HG02623 (cell line): ENCODE measurements at regions not wholly inside any gene's neighbourhood (a gene's known extent, or its start where the extent isn't known, plus 50 kb on each side); places are given as distances from the start of the nearest gene placed in this dataset.

Source experiments
- ATAC-seq: cut with Tn5 transposase; IDR thresholded peaks from one replicate; pipeline ENCODE4 v1.9.1; 2021; ENCODE audit warnings: moderate library complexity; ENCODE audit not compliant: unreplicated experiment

DNA sequence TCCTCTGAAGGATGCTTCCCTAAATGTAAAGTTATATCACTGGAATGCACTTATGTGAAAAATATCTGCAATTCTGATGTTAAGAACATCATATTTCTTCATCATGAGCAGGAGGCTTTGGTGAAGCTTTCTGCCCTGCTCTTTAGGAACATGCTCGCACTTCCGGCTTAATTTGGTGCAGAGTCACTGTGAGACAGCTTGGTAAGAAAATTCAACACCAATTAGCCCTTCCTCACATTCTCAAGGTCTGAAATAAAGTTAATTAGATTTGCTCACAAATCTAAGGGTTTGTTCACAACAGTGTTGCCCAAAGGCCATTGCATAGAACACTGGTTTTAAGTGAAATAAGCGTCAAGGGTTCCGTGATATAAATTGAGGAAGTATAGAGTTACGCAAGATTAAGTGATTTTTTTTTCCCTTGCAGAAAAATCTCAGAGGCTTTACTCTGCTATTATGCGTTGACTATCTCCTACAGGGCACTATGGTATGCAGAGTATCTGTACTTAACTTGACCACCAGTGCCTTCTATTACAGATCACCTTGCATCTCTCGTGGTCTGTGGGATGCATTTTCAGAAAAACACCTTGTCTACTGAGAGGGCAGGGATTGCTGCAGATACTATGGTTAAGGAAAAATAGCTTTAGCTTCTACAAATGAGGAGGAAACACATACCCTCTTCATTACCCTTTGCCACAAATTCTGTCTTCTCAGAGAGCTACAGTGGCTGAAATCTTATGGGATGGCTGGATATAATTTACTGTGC lies 953.9 kb downstream of the TYW1 start:
- ATAC-seq, result no peak

DNA sequence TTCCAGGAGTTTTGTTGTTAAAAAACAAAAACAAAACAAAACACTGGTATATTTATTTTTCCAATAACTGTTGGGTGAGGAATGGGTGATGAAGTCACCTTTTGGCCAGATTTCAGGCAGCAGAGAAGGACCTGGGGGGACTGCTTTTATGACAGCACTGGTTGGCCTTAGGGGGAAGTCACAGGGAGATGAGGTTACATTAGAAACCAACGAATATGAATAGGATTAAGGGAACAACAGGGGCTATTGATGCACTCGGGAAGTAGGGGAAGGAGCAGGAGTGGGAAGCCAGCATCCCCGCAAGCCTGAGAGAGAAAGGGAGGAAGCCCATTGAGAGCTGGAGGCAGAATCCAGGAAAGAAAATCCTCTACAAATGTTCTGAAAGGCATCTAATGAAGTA lies 958.4 kb downstream of the TYW1 start:
- ATAC-seq, result no peak

DNA sequence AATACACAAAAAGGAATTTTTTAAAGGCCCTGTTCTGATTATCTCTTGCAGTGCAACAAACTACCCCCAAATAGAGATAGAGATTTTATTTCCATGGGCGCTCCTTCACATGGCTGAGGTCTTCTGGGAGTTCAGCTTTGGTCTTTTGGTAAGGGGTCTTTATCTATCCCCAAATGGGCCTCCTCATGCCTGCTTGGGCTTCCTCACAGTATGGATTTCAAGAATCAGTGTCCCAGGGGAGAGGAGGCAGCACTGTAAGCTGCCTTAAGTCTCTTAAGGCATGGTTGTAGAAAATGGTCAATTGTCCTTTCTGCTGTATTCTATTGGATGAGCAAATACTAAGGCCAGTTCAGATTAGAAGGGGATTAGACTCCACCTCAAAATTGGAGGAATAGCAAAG lies 966.2 kb downstream of the TYW1 start:
- no peak for ATAC-seq

DNA sequence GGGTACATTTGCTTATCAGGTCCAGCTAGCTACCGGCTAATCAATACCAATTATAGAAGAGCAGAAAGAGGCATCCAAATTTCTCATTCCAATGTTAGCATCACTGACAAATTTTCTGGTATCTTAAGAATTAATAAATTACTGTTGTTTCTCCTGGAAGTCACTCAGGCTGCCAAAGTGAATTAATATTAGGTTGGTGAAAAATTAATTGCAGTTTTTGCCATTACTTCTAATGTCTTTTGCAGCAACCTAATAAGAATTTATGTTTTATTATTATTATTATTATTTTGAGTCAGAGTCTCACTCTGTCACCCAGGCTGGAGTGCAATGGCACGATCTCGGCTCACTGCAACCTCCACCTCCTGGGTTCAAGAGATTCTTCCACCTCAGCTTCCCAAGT lies 979.9 kb downstream of the TYW1 start:
- no peak for ATAC-seq

DNA sequence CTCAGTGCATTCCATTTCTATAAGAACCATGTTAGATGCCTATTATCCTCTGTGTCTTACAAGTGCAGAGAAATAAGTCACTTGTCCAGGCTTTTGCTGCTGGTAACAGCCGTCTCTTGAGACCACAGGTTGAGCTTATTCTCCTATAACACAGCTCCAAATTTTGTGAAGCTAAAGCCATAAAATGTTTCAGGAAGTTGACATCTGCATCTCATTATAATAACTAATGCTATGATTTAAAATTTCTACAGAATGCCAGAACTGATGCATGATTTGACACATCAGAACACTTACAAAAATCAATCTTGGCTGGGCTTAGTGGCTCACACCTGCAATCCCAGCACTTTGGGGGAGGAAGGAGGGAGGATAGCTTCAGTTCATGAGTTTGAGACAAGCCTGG lies 986.9 kb downstream of the TYW1 start:
- ATAC-seq, result no peak

DNA sequence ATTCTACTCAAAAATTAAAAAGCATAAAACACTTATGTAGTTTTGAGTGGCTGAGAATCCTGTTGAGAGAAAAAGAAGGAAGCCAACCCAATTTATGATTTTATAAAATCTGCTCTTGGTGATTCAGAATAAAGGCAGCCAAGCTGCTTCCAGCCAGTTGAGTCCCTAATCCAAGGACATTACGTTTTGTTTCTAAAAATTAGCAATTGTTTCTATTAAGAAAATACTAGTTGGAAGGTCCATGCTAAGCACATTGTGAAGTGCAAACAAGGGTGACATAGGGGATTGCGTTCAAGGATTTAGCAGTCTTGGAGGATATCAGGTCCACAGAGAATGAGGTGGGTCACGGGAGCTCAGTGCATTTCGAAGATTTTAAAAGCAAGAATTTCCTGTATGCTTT lies 987.7 kb downstream of the TYW1 start:
- ATAC-seq, result no peak

DNA sequence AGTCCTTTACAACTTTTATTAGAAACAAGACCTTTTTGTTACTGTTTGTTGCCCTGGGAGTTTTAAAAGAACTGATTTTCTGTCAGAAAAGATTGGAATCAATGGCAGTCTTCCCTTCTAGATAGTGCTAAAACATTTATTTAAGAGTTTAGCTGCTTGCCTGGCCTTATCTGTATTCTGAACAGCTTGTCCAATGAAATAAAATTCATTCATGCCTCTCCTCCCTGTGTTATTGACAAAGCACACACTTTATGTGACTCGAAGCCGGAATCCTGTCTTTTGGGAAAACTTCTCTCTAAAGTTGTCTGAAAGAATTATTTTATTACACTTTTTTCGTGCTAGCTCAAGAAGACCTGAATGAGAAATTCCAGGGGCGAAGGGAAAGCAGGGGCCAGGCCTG lies 992.5 kb downstream of the TYW1 start:
- ATAC-seq, result no peak

DNA sequence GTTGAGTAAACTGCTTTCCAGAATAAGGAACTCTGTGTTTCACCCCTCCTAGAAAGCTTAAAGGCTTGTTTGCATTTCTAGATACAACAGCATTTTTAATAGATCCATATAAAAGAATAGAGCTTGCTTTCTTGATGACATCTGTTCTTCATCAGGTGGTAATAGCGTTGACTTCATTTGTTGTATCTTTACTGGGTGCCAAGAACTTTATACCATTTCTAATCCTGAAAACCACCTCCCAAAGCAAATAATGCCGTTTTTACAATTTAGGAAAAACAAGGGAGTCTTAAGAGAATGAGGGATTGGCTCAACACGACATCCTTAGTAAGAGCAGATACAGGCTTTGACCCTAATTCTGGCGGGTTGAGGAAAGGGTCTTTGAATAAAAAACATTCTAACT lies 993.4 kb downstream of the TYW1 start:
- ATAC-seq, result no peak

DNA sequence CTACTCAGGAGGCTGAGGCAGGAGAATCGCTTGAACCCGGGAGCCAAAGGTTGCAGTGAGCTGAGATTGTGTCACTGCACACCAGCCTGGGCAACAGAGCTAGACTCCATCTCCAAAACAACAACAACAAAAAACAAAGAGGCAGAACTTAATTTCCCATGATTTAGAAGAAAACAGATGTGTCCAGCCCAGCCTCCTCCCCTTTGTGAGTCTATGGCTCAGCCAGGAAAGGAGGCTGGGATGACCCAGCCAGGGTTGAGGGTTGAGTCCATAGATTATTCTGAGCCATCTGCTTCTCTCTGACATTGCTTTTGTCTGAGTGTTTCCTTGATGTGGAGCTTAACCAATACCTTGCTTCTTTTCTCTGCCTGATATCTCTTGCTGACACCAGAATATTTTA lies 994.1 kb downstream of the TYW1 start:
- ATAC-seq, result no peak

DNA sequence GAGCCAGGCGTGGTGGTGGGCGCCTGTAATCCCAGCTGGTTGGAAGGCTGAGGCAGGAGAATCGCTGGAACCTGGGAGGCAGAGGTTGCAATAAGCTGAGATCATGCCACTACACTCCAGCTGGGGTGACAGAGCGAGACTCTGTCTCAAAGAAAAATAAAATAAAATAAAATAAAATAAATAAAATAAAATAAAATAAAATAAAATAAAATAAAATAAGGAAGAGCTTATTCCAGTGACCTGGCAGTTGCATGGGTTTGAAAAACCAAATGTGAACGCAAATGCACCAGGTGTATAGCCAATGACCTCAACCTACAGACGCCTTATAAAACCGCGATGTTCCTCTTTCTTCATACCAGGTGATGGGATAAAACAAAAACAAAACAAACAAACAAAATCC lies 995.7 kb downstream of the TYW1 start:
- no peak for ATAC-seq

DNA sequence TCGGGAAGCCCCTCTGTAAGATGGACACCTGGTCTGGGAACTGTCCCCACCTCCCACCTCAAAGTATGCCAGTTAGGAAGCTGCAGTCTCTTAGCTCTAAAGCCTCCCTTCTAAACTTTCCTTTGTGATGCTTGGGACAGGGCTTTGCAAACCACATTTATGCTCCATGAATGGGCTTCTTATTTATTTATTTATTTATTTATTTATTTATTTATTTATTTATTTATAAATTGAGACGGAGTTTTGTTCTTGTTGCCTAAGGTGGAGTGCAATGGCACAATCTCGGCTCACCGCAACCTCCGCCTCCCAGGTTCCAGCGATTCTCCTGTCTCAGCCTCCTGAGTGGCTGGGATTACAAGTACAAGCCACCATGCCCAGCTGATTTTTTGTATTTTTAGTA lies 1009.4 kb downstream of the TYW1 start:
- ATAC-seq, result no peak

DNA sequence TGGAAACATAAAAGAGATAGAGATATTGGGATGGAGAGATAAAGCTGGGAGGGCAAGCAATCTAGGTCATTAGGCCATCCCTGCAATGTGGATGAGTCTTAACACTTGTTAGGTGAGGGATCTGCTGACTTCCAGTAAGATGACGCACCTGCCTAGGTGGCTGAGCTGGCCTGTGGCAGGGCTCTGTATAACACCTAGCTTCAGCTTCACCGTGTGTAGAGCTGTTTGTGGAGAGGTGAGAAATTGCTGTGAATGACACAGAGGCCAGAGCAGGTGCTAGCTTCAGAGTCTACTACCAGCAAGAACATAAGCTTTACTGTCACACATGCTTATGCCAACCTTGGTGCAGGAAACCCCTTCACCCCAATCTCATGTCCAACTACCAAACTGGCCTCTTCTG lies 1010.0 kb downstream of the TYW1 start:
- no peak for ATAC-seq

DNA sequence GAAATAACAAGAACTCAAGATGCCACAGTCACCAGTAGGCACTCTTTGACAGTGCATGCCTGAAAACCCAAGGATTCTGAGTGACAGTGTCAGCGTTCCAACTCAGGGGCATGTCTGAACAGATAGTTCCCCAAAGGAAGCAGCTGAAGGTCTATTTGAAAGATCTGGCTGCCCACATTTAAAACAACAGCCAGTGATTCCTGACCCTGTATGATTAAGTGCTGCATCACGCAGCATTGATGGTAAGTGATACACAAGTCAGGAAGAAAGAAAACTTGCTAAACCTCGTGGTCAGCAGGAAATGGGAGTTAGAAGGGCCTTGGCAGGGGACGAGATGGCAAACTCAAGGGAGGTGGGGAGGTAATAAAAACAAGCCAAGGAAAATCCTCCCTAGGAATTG lies 1013.1 kb downstream of the TYW1 start:
- ATAC-seq, result no peak

DNA sequence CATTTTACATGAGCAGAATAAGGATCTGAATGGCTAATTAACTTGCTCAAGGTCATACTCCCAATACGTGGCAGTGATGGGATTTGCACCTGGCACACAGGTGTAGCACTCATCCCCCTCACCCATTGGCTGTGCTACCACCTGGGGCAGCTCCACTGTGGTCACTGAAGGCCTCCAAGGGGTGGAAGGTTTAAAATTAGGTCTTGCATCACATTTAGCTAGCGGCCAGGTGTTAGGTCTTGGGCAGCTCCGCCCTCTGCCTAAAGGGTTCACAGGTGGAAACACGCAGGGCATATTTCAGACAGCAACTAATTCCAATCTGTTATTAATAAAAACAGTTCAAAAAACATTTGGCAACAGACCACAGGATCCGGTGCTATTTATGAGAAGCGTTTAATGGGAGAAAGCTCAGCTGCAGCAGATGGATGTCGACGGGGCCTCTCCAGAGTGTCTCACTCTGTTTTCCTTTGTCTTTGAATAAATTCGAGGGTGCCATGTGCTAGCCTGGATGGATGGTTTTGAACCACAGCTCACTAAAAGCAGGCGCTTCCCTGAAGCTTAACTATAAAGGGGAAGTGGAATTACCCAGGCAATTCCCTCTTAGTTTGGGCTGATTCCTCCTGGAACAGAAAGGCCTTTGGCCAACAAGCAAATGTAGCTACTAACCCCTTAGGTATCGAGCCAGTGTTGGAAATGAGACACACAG lies 1017.6 kb downstream of the TYW1 start:
- ATAC-seq, result no peak

DNA sequence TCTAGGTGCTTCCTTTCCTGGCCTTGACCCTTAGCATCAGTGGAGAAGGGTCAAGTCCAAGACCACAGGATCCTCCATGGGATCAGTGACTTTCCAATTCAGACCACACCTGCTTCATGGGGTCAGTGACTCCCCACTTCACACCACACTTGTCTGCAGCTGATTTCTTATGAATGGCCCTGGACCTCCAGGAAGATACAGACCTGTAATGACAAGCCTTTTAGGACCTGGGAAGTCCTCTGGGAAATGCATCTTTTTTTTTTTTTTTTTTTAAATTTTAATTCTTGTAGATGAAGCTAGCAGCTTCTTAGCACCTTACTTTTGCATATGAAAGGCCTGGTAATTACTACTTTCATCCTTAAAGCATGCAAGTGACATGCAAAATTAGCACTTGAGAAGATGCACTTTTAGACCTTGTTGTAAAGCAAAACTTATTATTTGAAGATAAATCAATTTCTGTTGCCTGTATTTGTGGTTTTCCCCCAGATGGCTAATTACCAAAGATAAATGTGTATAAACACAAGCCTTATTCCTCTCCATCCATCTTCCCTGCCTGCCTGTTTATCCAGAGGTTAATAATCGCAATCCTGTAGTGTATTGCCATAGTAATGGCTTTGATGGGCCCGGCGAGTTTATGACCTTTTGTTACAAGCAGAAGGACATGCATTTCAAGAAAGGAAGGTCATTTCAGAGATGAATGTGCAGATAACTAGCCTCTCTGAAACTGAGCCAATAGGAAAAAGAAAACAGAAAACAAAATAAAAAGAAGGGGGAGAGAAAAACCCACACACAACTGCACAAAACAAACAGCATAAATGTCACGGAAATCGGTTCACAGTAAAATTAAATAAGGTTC lies 1018.7 kb downstream of the TYW1 start:
- no peak for ATAC-seq

DNA sequence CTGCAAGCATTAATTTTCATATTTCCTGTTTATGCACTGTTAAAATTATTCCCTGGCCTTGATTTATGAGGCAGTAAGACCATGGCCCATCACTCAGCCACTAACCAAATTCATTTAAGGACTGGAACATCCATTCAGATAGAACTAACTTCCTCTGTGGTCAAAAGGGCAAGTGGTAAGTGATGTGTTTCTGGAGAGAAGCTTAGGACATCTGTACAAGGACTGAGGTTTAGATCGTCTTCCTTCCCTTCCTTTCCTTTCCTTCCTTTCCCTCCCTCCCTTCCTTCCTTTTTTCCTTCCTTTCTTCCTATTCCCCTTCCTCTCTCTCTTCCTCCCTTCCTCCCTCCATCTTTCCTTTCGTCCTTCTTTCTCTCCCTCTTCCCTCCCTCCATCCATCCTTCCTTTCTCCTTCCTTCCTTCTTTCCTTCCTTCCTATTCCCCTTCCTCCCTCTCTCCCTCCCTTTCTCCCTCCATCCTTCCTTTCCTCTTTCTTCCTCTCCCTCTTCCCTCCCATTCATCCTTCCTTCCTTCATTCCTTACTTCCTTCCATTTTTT lies 1019.4 kb downstream of the TYW1 start:
- no peak for ATAC-seq

DNA sequence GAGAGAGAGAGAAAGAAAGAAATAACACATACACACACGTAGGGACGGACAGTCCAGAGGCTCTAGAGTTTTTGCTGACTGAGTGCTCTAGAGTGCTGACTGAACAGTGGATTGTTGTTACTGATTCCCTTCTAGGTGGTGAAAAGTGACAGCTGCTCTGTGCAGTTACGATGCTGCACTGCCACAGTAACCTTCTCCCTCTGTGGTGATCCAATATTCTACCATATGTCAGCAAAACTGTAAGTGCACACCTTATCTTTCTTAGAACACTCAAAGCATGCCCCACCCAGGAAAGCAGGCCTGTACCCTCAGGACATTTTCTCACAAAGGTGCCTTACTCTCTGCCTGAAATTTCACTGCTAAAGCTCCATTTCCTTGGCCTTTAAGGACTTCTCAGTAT lies 1023.5 kb downstream of the TYW1 start:
- no peak for ATAC-seq

DNA sequence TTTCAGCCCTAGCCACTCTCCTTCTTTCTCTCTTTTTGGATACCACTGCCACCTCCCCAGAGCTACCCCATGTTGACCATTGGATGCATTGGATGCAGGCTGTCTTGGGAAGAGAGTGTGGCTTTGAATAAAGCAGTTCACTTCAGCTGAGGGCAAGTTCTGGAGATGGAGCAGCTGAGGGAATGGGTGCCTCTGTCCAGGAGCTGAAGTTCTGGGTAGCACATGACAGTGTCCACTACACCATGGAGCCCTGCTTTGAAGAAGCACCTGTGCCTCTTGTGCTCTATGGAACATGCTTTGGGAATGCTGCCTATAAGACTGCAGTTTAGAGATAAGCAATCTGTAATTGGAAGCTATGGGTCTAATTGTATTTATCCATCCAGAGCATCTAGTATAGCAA lies 1028.7 kb downstream of the TYW1 start:
- ATAC-seq, result no peak

DNA sequence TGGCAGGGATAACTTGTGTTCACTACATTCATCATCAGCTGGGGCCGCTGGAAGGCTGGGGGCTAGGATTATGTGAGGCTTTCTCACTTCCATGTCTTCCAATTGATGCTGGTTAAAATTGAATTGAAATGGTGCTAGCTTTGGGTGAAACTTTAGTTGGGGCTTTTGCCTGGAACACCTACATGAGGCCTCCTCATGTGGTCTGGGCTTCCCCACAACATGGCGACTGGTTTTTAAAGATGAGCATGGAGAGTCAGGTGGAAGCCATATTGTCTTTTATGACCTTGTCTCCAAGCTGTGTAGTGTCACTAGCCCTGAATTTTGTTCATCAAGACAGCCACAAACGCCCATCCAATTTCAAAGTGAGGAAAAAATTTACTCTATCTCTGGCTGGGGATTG lies 1033.9 kb downstream of the TYW1 start:
- ATAC-seq, result no peak

DNA sequence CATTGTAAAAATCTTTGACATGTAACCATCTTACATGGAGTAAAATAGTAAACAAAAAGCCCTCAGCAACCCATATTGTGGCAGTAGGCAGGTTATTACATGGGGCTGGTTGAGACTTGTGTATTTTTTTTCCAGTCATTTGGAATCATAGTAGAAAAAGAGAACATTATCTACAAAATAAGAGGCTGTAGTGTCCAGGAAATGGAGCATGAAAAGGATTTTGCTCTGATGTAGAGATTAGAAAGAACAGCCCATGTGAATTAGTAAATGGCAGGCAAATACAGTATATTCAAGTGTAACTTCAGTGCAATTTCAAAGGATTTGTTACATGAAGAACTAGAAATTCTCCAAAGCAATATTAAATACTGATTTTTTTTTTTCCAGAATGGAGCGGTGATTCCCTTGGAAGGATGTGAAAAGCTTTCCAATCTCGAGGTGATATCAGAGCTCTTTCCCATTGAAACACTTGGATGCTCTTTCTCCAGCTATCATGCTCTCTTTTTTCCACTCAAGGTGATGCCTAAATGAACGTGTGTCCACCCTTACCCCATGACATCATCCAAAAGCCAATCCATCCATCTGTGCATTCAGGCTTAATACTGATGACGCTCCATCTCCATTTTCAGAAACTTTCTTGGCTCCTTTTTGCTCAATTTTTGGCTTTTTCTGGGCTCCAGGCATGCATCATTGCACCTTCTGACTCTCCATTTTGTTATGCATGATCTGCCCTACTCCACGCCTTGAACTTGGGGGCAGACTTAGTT lies 1034.7 kb downstream of the TYW1 start:
- no peak for ATAC-seq
